ENCODE measurements at regions not wholly inside any gene's neighbourhood (a gene's known extent, or its start where the extent isn't known, plus 50 kb on each side); places are given as distances from the start of the nearest gene placed in this dataset.
"Not testable (repeated sequence)": the region's sequence is repeated elsewhere in the genome, so short reads cannot be mapped to it uniquely, and the experiment has no call there.

DNA sequence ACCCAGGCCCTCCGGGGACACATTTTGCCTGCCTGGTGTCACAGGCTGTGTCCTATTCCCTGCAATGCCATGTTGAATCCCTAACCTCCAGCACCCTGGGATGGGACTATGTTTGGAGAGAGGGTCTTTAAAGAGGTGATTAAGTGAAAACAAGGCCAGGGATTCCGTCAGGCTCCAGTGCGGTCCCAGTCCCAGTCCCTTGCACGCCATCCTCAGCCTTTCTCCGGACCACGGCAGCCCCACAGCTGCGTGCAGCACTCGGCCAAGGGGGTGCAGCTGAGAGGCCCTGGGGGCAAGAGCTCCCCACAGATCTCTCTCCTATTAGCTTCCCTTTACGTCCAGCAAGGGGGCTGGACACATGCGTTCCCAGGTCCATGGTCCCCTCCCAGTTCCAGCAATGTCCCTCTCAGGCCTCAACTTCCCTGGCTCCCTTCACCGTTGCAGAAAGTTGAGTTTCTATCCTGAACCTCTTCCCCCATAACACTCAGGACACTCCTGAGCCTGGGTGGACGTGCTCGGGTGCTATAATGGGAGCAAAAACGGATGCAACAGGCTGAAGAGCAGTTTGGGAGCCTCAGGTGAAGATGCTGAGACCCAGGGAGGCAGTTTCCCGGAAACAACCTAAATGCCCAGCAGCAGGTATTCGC is 1422.7 kb downstream of the BRD1 start:
- H3K4me3 Mint-ChIP-seq = no peak overlapping the region
- no peak overlapping the region for H3K4me3 ChIP-seq (ENCODE audit: low read length)
- H3K36me3 Mint-ChIP-seq = no peaks in the 10 kb centered on the region
- peaks cover 0 to 4% of the 10 kb centered on the region in 2 donors for H3K9me3 Mint-ChIP-seq
- DNase-seq (no peak), ATAC-seq (peak in 1 of 3 donors; percentile 11)
- H3K27ac Mint-ChIP-seq = no peak overlapping the region
- WGBS (ENCODE audit: insufficient coverage) = 72% methylated on average over 16 of the region's 16 CpGs
- H3K27me3 Mint-ChIP-seq (ENCODE audit: low read depth in 2 of 2) = peaks cover under 1 to 5% of the 10 kb centered on the region in 2 donors
- H3K4me1 ChIP-seq (ENCODE audit: control insufficient read depth, insufficient read depth, low read length) = no peaks in the 10 kb centered on the region
- no peaks in the 10 kb centered on the region for H3K4me1 Mint-ChIP-seq
- H3K27me3 ChIP-seq (ENCODE audit: control insufficient read depth, insufficient read depth, low read length) = no peaks in the 10 kb centered on the region
- intact Hi-C loops (cut with micrococcal nuclease) = no loop called here
- TF ChIP-seq, protein P1, sequence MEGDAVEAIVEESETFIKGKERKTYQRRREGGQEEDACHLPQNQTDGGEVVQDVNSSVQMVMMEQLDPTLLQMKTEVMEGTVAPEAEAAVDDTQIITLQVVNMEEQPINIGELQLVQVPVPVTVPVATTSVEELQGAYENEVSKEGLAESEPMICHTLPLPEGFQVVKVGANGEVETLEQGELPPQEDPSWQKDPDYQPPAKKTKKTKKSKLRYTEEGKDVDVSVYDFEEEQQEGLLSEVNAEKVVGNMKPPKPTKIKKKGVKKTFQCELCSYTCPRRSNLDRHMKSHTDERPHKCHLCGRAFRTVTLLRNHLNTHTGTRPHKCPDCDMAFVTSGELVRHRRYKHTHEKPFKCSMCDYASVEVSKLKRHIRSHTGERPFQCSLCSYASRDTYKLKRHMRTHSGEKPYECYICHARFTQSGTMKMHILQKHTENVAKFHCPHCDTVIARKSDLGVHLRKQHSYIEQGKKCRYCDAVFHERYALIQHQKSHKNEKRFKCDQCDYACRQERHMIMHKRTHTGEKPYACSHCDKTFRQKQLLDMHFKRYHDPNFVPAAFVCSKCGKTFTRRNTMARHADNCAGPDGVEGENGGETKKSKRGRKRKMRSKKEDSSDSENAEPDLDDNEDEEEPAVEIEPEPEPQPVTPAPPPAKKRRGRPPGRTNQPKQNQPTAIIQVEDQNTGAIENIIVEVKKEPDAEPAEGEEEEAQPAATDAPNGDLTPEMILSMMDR (IDR thresholded peaks at IDR 0.05) = no peak
- H3K9me3 ChIP-seq (ENCODE audit: control insufficient read depth, insufficient read depth, low read length) = no peaks in the 10 kb centered on the region
- no peak overlapping the region for H3K27ac ChIP-seq (ENCODE audit: low read length)
- H3K36me3 ChIP-seq (ENCODE audit: control insufficient read depth, insufficient read depth, low read length) = no peaks in the 10 kb centered on the region

DNA sequence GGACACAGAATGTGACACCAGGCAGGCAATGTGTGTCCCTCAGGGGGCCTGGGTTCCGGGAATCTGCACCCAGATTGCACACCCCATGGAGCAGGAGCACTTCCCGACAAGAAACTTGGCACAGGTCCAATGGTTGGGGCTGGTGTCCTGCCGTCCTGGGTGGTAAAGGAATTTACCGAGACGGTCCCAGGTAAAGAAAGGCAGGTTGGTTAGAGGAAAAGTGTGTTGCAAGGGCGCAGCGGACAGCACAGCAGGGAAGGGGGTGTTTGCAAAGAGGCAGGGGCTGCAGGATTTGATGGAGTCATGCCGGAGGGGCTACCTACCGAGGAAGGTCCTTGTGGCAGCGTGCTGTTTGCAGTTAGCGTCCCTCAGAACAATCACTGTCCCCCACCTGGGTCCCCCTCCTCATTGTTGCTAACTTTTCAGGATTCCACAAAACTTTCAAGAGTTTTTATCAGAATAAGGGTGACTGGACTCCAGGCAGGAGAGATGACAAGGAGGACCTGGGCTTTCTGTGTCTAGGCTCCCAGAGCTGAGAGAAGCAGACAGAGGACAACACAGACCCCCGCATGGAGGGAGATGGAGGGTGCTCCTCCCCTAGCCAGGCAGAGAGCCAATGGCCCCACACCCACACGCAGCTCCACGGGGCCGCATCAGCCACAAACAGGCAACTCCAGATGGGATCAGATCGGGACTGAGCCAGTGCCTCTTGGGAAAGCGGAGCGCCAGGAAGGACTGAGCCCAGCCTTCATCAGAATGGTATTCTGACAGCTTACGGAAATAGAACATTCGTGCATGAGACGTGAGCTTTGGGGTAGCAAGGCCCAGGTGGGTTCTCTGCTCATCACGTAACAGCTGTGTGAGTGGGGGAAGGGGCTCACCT is 1423.9 kb downstream of the BRD1 start:
- DNase-seq (no peak), ATAC-seq (no peak)
- H3K36me3 ChIP-seq (ENCODE audit: control insufficient read depth, insufficient read depth, low read length) = no peaks in the 10 kb centered on the region
- peaks cover 0 to 5% of the 10 kb centered on the region in 2 donors for H3K27me3 Mint-ChIP-seq (ENCODE audit: low read depth in 2 of 2)
- H3K4me3 ChIP-seq (ENCODE audit: low read length) = no peak overlapping the region
- no peaks in the 10 kb centered on the region for H3K27me3 ChIP-seq (ENCODE audit: control insufficient read depth, insufficient read depth, low read length)
- intact Hi-C loops (cut with micrococcal nuclease) = no loop called here
- H3K9me3 Mint-ChIP-seq = peaks cover 0 to 4% of the 10 kb centered on the region in 2 donors
- no peaks in the 10 kb centered on the region for H3K4me1 ChIP-seq (ENCODE audit: control insufficient read depth, insufficient read depth, low read length)
- no peaks in the 10 kb centered on the region for H3K36me3 Mint-ChIP-seq
- TF ChIP-seq, protein P1 (IDR thresholded peaks at IDR 0.05) = no peak
- no peak overlapping the region for H3K4me3 Mint-ChIP-seq
- no peaks in the 10 kb centered on the region for H3K4me1 Mint-ChIP-seq
- 85% methylated on average over 22 of the region's 22 CpGs for WGBS (ENCODE audit: insufficient coverage)
- no peak overlapping the region for H3K27ac Mint-ChIP-seq
- H3K27ac ChIP-seq (ENCODE audit: low read length) = no peak overlapping the region
- no peaks in the 10 kb centered on the region for H3K9me3 ChIP-seq (ENCODE audit: control insufficient read depth, insufficient read depth, low read length)

DNA sequence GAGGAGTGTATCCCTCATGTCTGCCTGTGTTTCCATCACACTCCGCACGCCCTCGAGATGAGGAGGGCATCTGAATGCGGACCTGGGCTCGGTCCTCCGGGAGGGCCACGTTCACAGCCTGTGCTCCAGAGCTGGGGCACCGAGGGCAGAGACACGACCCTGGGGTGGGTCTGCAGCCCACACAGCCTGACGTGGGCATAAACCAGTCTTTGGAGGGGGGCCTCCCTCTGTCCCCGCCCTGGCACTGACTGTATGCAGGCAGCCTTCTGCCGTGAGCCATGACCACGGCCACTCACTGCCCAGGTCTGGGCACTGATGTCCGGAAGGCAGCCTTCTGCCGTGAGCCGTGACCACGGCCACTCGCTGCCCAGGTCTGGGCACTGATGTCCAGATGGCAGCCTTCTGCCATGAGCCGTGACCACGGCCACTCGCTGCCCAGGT is 1425.1 kb downstream of the BRD1 start:
- Histone ChIP-seq H3K9me3 (ENCODE audit: control insufficient read depth, insufficient read depth, low read length) (no peaks in the 10 kb centered on the region), H3K4me1 (ENCODE audit: control insufficient read depth, insufficient read depth, low read length) (no peaks in the 10 kb centered on the region), H3K4me3 (ENCODE audit: low read length) (no peak overlapping the region), H3K27me3 (ENCODE audit: control insufficient read depth, insufficient read depth, low read length) (no peaks in the 10 kb centered on the region), H3K36me3 (ENCODE audit: control insufficient read depth, insufficient read depth, low read length) (no peaks in the 10 kb centered on the region), H3K27ac (ENCODE audit: low read length) (no peak overlapping the region)
- TF ChIP-seq, protein P1 (IDR thresholded peaks at IDR 0.05) = no peak
- no peak overlapping the region for H3K27ac Mint-ChIP-seq
- ATAC-seq (peak in 1 of 3 donors; percentile 19), DNase-seq (no peak)
- intact Hi-C loops (cut with micrococcal nuclease) = no loop called here
- WGBS (ENCODE audit: insufficient coverage) = 89% methylated on average over 21 of the region's 21 CpGs
- no peaks in the 10 kb centered on the region for H3K27me3 Mint-ChIP-seq (ENCODE audit: low read depth in 2 of 2)
- no peaks in the 10 kb centered on the region for H3K4me1 Mint-ChIP-seq
- no peaks in the 10 kb centered on the region for H3K9me3 Mint-ChIP-seq
- H3K4me3 Mint-ChIP-seq = no peak overlapping the region
- no peaks in the 10 kb centered on the region for H3K36me3 Mint-ChIP-seq

DNA sequence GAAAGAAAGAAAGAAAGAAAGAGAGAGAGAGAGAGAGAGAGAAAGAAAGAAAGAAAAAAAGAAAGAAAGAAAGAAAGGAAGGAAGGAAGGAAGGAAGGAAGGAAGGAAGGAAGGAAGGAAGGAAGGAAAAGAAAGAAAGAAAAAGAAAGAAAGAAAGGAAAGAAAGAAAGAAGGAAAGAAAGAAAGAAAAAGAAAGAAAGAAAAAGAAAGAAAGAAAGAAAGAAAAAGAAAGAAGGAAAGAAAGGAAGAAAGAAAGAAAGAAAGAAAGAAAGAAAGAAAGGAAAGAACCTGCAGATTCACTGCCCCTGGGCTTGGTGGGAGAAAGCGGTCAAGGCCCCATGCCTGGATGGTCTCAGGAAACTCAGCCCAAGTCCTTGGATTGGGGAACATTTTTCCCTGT is 1426.2 kb downstream of the BRD1 start:
- H3K27me3 ChIP-seq (ENCODE audit: control insufficient read depth, insufficient read depth, low read length); H3K27me3 Mint-ChIP-seq (ENCODE audit: low read depth in 2 of 2); ATAC-seq; H3K4me1 Mint-ChIP-seq; H3K9me3 ChIP-seq (ENCODE audit: control insufficient read depth, insufficient read depth, low read length); H3K4me3 Mint-ChIP-seq; H3K27ac ChIP-seq (ENCODE audit: low read length); H3K27ac Mint-ChIP-seq; H3K36me3 ChIP-seq (ENCODE audit: control insufficient read depth, insufficient read depth, low read length); DNase-seq; H3K36me3 Mint-ChIP-seq; H3K4me1 ChIP-seq (ENCODE audit: control insufficient read depth, insufficient read depth, low read length); H3K4me3 ChIP-seq (ENCODE audit: low read length); H3K9me3 Mint-ChIP-seq; intact Hi-C loops (cut with micrococcal nuclease): not testable (repeated sequence)
- WGBS (ENCODE audit: insufficient coverage) = 100% methylated on average over 1 of the region's 1 CpG
